HEK293 (cell line): ENCODE measurements at regions not wholly inside any gene's neighbourhood (a gene's known extent, or its start where the extent isn't known, plus 50 kb on each side); places are given as distances from the start of the nearest gene placed in this dataset.

Source experiments
- CTCF ChIA-PET: fragments of 350-600 bp; formaldehyde crosslinking; extraction: SDS; loops from one replicate; lab custom pipeline; 2021; ENCODE audit warnings: antibody characterized with exemption; lab: Yijun Ruan, JAX
- POLR2A ChIA-PET: fragments of 300-600 bp; formaldehyde crosslinking; extraction: SDS; loops from one replicate; lab custom pipeline; 2020; ENCODE audit warnings: antibody characterized with exemption, inconsistent platforms; lab: Yijun Ruan, JAX
- H3K27ac ChIP-seq: fragments of 200-500 bp; sonication (Bioruptor generic); 2 replicates; pipeline ENCODE4 v1.5.1; 2014; ENCODE audit warnings: low read depth, low read length, control low read depth, inconsistent platforms; ENCODE audit errors: extremely low read depth
- H3K36me3 ChIP-seq, 2 experiments: fragments of 200-500 bp in 1 of 2; sonication (Bioruptor generic) in 1 of 2; 1 replicate in 1 of 2; 2 replicates in 1 of 2; pipeline ENCODE4 v1.5.1; 2014 to 2017; ENCODE audit warnings: inconsistent platforms in 2 of 2, low read length in 2 of 2; ENCODE audit not compliant: control insufficient read depth in 2 of 2, insufficient read depth in 1 of 2
- H3K4me1 ChIP-seq: fragments of 200-500 bp; sonication (Bioruptor generic); 2 replicates; pipeline ENCODE4 v1.5.1; 2014; ENCODE audit warnings: mild to moderate bottlenecking, low read length, inconsistent platforms; ENCODE audit not compliant: control insufficient read depth, insufficient read depth
- H3K4me3 ChIP-seq: 2 replicates; pipeline ENCODE4 v1.5.1; 2011; ENCODE audit warnings: low read depth, mild to moderate bottlenecking, control low read depth, low read length, moderate library complexity
- H3K9me3 ChIP-seq: fragments of 200-500 bp; sonication (Bioruptor generic); 2 replicates; pipeline ENCODE4 v1.5.1; 2014; ENCODE audit warnings: low read depth, low read length, inconsistent platforms; ENCODE audit not compliant: control insufficient read depth, insufficient read depth
- BCL11A ChIP-seq: fragments of 450-650 bp; formaldehyde crosslinking; IDR thresholded peaks from 2 replicates; pipeline ENCODE4 v1.5.1; 2016; ENCODE audit warnings: low read depth, missing biosample characterization, missing genetic modification characterization
- FEZF1 ChIP-seq: fragments of 450-650 bp; formaldehyde crosslinking; IDR thresholded peaks from 2 replicates; pipeline ENCODE4 v1.5.1; 2016; ENCODE audit warnings: missing biosample characterization, missing genetic modification characterization
- HIC1 ChIP-seq: fragments of 450-650 bp; formaldehyde crosslinking; IDR thresholded peaks from 2 replicates; pipeline ENCODE4 v1.5.1; 2016; ENCODE audit warnings: missing biosample characterization, missing genetic modification characterization
- MZF1 ChIP-seq: fragments of 450-650 bp; formaldehyde crosslinking; IDR thresholded peaks from 2 replicates; pipeline ENCODE4 v1.5.1; 2017; ENCODE audit warnings: missing biosample characterization, missing genetic modification characterization, borderline replicate concordance
- REPIN1 ChIP-seq: fragments of 450-650 bp; formaldehyde crosslinking; IDR thresholded peaks from 2 replicates; pipeline ENCODE4 v1.5.1; 2017; ENCODE audit warnings: missing biosample characterization, missing genetic modification characterization, low read depth
- ZBTB11 ChIP-seq: fragments of 450-650 bp; formaldehyde crosslinking; conservative IDR thresholded peaks from 2 replicates; pipeline ENCODE4 v1.5.1; 2016; ENCODE audit warnings: low read depth, missing biosample characterization, missing genetic modification characterization
- ZBTB26 ChIP-seq: fragments of 450-650 bp; formaldehyde crosslinking; optimal IDR thresholded peaks from 2 replicates; pipeline ENCODE3; 2016; ENCODE audit warnings: missing biosample characterization, mild to moderate bottlenecking, missing genetic modification characterization
- ZFP3 ChIP-seq: fragments of 450-650 bp; formaldehyde crosslinking; IDR thresholded peaks from 2 replicates; pipeline ENCODE4 v1.5.1; 2016; ENCODE audit warnings: low read depth, missing biosample characterization, missing genetic modification characterization
- ZNF114 ChIP-seq: fragments of 450-650 bp; formaldehyde crosslinking; IDR thresholded peaks from 2 replicates; pipeline ENCODE4 v1.5.0; 2017; ENCODE audit warnings: missing biosample characterization, missing genetic modification characterization
- ZNF140 ChIP-seq: fragments of 450-650 bp; formaldehyde crosslinking; IDR thresholded peaks from 2 replicates; pipeline ENCODE4 v1.5.1; 2016; ENCODE audit warnings: missing biosample characterization, missing genetic modification characterization
- ZNF157 ChIP-seq: fragments of 450-650 bp; formaldehyde crosslinking; IDR thresholded peaks from 2 replicates; pipeline ENCODE4 v1.5.1; 2016; ENCODE audit warnings: missing biosample characterization, missing genetic modification characterization
- ZNF174 ChIP-seq: fragments of 450-650 bp; formaldehyde crosslinking; IDR thresholded peaks from 2 replicates; pipeline ENCODE4 v1.5.0; 2017; ENCODE audit warnings: missing biosample characterization, mild to moderate bottlenecking, missing genetic modification characterization
- ZNF248 ChIP-seq: fragments of 450-650 bp; formaldehyde crosslinking; IDR thresholded peaks from 2 replicates; pipeline ENCODE4 v1.5.1; 2017; ENCODE audit warnings: missing biosample characterization, missing genetic modification characterization
- ZNF292 ChIP-seq: fragments of 450-650 bp; formaldehyde crosslinking; IDR thresholded peaks from 2 replicates; pipeline ENCODE4 v1.5.1; 2016; ENCODE audit warnings: low read depth, missing biosample characterization, missing genetic modification characterization, borderline replicate concordance
- ZNF354C ChIP-seq: fragments of 450-650 bp; formaldehyde crosslinking; IDR thresholded peaks from 2 replicates; pipeline ENCODE4 v1.5.1; 2016; ENCODE audit warnings: missing biosample characterization, missing genetic modification characterization, low read depth, borderline replicate concordance
- ZNF362 ChIP-seq: fragments of 450-650 bp; formaldehyde crosslinking; IDR thresholded peaks from 2 replicates; pipeline ENCODE4 v1.5.1; 2016; ENCODE audit warnings: missing biosample characterization, missing genetic modification characterization
- ZNF555 ChIP-seq: fragments of 450-650 bp; formaldehyde crosslinking; conservative IDR thresholded peaks from 2 replicates; pipeline ENCODE4 v1.5.1; 2017; ENCODE audit warnings: missing biosample characterization, mild to moderate bottlenecking, missing genetic modification characterization, inconsistent platforms
- ZNF629 ChIP-seq: fragments of 450-650 bp; formaldehyde crosslinking; IDR thresholded peaks from 2 replicates; pipeline ENCODE4 v1.5.1; 2017; ENCODE audit warnings: missing biosample characterization, missing genetic modification characterization
- ZNF670 ChIP-seq: fragments of 450-650 bp; formaldehyde crosslinking; IDR thresholded peaks from 2 replicates; pipeline ENCODE4 v1.5.1; 2016; ENCODE audit warnings: missing biosample characterization, missing genetic modification characterization, low read depth
- ZNF747 ChIP-seq: fragments of 450-650 bp; formaldehyde crosslinking; IDR thresholded peaks from 2 replicates; pipeline ENCODE4 v1.5.1; 2016; ENCODE audit warnings: missing biosample characterization, missing genetic modification characterization
- ZNF830 ChIP-seq: fragments of 450-650 bp; IDR thresholded peaks from 2 replicates; pipeline ENCODE4 v1.5.0; 2018; ENCODE audit warnings: missing biosample characterization, missing genetic modification characterization, low read depth, mild to moderate bottlenecking, moderate library complexity

- no peaks in the 10 kb centered on the region for H3K4me1 ChIP-seq
- no peaks in the 10 kb centered on the region for H3K36me3 ChIP-seq
- H3K27ac ChIP-seq: no peak overlapping the region
- TF ChIP-seq ZNF629 (no peak), ZNF830 (tag by site-specific recombination) (no peak), FEZF1 (no peak), HIC1 (no peak), ZNF555 (tag by site-specific recombination) (no peak), BCL11A (tag by site-specific recombination) (no peak), ZBTB26 (tag by site-specific recombination) (no peak), ZNF157 (tag by site-specific recombination) (no peak), ZNF354C (tag by site-specific recombination) (no peak), ZNF174 (no peak), ZNF362 (tag by site-specific recombination) (no peak), ZNF670 (tag by site-specific recombination) (no peak), ZBTB11 (tag by site-specific recombination) (no peak), ZNF140 (tag by site-specific recombination) (no peak), ZFP3 (tag by site-specific recombination) (no peak), ZNF292 (tag by site-specific recombination) (no peak)
- H3K4me3 ChIP-seq: no peak overlapping the region
- no peaks in the 10 kb centered on the region for H3K9me3 ChIP-seq
- ChIA-PET POLR2A (no interaction called here), CTCF (no interaction called here)
Measured at GRCh38 chr18:1665079-1665478, 760.4 kb downstream of the ADCYAP1 start.

GRCh38 chr18:1668279-1668678 is 763.6 kb downstream of the ADCYAP1 start:
- POLR2A ChIA-PET: no interaction called here
- no peak overlapping the region for H3K27ac ChIP-seq

More at GRCh38 chr18:1668279-1668678, 763.6 kb downstream of the ADCYAP1 start:
- Histone ChIP-seq H3K9me3 (no peaks in the 10 kb centered on the region), H3K4me1 (no peaks in the 10 kb centered on the region), H3K4me3 (no peak overlapping the region), H3K36me3 (no peaks in the 10 kb centered on the region)
- CTCF ChIA-PET: interaction anchor here (0.6 to 0.7 kb wide), 3 partner anchors 10 to 746 kb away, joined by 3 to 6 read pairs (median 3); no protein-coding TSS in a partner anchor
- TF ChIP-seq ZNF114 (tag by site-specific recombination) (no peak), ZNF747 (tag by site-specific recombination) (no peak), ZNF248 (tag by site-specific recombination) (no peak), REPIN1 (tag by site-specific recombination) (no peak), ZBTB11 (tag by site-specific recombination) (no peak), MZF1 (tag by site-specific recombination) (no peak)
